GM18519 (cell line): ENCODE measurements at regions not wholly inside any gene's neighbourhood (a gene's known extent, or its start where the extent isn't known, plus 50 kb on each side); places are given as distances from the start of the nearest gene placed in this dataset.

Source experiments
- ATAC-seq: cut with Tn5 transposase; IDR thresholded peaks from one replicate; pipeline ENCODE4 v1.9.1; 2021; ENCODE audit warnings: mild to moderate bottlenecking, moderate library complexity; ENCODE audit not compliant: unreplicated experiment, low FRiP score

DNA sequence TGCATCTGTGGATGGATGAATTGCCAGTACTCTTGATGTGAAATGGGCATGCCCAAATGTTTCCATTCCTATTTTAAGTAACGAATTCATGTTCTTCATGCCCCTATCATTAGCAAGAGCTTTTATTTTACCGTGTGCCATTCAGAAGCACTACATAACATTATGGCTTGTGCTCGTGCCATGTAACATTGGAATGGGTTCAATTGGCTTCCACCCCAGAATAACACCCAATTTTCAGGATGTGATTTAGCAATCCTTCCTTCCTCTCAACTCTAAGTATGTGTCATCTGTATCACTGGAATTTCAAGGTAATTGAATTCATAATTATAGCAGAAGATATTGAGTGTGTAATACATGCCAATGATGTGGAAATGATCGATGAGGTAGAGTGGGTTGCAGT is 145.8 kb upstream of the TMPO start:
- ATAC-seq = no peak

DNA sequence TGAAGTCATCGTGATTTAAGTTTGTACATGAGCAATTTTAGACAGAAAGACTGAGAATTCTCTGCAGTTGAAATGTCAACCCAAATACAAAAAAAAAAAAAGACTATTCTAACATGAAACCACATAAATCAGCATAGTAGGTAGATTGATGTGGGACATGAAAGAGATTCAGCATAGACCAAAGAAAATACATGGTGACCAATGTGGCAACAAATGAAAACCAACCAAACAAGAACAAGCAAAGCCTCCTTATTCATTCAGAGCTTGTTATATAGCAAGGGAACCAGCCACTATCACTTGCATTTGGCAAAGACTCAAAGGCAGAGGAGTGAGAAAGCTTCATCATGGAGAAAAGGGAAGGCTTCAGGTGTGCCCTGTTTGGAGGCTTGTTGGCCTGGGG is 144.4 kb upstream of the TMPO start:
- ATAC-seq = no peak

DNA sequence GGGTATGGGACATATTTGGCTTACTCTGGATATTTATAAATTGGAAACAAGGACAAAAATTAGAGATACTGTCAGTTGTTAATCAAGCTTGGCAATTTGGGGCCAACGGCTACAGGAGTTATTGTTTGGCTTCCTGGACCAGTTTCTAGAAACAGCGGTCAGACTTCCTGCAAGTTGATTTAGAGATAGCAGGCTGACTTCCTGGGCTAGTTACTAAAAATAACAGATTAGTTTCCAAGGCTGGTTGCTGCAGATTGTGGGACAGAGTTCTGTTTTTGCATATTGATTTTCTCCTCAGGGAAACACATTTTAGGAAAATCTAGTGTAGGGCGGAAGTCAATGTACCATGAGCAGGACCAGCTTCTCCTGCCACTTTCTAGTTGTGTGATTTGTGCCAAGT is 144.0 kb upstream of the TMPO start:
- ATAC-seq = no peak

DNA sequence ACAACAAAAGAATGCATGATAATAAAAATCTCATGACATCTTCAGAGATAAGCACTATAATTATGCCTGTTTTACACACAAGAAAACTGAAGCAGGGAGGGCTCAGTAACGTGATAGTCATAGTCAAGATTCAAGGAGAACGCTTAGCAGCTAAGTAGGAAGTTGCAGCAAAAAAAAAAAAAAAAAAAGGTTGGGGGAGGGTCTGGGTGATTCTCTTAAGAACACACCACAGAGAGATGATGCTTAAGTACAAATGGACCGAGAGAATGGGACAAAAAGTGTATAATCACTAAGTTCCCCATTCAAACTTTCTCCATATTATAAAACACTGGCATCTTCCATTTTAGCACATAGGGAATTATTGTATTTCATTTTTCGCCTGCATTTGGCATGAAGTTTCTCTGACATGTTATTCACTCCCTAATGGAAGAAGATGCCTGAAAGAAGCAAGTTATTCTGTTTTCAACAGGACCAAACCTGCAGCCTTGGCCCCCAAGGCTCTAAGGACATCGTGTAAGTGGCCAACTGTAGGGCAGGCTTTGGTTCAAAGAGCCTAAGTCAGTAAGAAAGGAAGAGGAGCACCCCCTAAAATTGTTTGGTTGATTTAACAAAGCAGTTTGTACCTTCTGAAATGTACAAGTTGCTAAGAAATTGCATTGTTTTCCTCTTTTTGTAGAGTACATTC is 142.9 kb upstream of the TMPO start:
- no peak for ATAC-seq

DNA sequence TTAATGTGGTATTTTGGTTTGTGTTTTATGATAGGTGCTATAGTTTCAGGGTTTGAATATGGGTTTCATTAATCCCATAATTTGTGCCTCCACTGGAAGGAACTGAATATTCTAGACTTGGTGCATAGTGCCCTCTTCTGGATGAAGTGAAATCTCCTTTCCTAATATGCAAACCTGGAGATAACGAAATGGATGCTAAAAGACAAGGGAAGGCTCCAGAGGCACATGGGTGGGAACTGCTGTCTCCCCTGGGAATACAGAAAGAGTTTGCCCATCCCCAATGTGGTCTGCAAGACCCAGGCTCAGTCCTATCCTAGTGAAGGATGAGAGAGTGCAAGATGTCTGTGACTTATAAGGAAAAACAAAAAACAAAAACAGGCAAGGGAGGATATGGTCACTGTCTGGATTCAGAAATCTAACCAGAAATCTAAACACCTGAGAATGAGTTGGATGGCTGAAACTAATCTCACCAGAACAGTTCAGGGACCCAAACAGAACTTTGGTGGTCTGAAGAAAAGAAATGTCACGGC is 142.3 kb upstream of the TMPO start:
- no peak for ATAC-seq

DNA sequence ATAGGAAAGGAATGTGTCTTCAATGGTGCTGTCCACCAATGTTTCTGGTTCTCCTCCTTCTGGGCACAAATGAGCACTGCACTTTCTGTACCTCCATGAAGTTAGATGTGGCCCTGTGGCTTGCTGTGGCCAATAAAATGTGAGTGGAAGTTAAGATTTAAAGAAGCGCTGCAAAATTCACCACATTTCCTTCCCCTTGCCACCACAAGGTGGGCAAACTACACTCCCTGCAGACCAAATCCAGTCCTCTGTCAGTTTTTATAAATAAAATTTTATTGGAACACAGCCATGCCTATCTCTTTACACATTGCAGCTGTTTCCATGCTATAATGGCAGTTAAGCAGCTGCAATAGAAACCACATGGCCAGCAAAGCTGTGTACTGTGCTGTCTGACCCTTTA is 141.4 kb upstream of the TMPO start:
- ATAC-seq = no peak

DNA sequence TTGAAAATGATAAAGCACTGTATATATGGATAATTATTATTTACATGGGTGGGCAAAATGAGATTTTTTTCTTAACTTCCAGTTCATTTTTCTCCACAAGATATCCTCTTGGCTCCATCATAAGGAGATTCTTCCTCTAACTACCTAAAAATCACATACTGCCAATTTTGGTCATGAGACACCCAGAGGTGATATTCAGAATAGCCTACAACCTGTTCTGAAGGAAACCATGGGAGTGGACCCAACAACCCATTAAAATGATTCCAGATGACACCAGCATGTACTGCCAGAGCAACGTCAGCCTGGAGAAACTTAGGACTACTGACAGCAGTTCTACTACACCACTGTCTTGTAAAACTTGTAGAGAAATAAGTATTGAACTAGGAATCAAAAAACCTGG is 136.3 kb upstream of the TMPO start:
- ATAC-seq = no peak

DNA sequence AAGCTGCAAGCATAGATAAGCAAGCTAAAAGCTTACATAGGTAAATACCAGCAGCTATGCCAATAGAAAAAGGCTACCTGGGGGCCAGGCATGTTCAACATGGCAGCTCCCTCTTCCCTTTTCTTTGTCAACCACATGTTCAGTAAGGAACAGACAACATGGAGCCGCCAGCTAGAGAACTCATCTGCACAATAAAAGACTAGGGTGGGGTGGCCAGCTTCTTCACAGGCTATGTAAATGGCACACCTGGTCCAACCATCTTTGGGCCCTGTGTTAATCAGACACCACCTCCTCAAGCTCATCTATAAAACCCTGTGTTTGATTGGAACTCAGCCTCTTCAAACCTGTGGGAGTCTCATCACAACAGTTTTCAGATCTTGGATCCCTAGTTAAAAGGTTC is 129.7 kb upstream of the TMPO start:
- no peak for ATAC-seq

DNA sequence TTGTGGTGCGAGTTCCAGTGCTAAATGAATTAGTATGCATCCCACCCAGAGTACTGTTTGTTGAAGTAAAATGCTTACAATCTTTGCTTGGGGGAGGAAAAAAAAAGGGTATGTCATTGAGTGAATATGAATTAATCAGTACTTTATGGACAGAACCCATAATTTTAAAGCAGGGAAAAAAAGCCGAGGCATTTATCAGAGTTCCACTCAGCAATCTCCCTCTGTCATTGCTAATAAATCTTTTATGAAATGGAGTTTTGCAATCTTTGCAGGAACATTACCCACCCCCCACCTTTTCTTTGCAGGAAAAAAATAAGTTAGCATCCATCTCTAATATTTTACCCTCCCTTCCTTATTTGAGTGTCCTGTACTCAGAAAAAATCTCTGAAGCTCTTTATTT is 127.9 kb upstream of the TMPO start:
- ATAC-seq = no peak

DNA sequence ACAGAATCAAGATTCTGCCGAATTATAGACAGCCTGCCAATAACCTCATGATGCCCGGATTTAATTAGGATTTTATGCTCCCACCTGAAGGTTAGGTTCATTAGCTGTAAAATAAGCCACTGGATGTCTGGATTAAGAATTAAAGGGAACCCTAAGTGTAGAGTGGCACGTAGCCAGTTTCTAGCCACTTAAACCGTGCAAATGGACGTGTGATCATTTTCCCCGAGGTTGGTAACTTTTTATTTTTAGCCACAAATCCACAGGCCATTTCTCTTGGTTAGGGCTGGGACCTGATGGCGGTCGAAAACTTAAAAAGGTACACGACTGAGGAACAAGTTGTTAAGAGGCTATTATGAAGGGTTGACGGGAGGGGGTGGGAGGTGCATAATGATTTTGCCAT is 127.3 kb upstream of the TMPO start:
- ATAC-seq = no peak

DNA sequence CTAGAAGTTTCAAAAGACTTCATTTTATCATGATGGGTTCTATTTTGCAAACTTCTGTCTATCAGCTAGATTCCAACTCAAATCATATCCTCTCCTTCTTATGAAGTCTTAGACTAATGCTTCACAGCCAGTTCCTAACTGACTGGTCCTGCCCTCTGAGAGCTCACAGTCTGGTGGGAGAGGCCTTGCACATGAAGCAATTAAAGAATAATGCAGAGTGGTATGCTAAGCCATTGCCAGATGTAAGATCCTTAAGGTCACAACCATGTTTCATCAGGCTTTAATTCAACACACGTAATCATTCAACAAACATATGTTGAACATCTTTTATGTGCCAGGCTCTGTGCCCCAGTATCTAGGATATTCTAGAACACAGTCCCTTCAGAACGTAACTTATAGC is 125.8 kb upstream of the TMPO start:
- no peak for ATAC-seq

DNA sequence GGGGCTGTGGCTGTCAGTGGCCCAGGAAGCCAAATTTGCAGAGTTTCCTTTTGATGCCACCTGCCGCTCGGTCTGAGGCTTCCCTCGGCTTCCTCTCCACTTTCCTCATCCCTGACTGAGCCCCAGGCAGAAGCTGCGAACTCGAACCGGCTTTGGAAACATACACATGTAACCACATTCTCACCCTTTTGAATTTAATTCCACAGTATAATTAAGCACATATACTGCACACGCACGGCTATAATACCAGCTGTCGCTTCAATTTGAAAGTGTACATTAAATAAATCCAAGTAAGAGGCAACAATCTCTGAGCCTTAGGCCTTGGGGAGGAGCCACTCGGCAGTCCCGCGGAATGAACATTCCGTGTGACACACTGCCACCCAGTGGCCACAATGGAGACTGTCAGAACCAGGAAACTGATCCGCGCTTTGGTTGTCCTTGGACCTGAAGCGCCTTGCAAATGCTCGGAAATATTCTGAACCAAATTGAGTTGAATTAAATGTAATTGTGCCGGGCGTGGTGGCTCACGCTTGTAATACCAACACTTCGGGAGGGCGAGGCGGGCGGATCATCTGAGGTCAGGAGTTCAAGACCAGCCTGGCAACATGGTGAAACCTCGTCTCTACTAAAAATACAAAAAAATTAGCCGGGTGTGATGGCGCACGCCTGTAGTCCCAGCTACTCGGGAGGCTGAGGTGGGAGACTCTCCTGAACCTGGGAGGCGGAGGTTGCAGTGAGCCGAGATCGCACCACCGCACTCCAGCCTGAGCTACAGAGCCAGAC is 117.9 kb upstream of the TMPO start:
- peak; percentile 84 for ATAC-seq

DNA sequence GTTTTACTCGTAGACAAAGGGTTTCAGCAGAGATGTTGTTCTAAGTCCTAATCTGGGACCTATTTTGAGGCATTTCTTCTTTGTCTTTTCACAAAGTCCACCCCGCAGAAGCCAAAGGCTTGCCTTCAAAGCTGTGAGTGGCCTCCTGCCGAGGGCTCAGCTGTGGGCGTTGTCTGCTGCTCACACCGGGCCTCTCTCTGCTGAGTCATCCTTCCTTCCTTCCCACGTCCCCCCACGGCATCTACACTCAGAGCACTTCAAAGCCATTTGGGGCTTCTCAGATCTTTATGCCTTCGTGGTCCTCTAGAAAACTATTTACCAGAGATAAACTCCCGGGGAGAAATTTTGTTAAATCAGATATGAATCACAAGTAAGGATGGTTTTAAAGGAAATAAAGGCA is 115.9 kb upstream of the TMPO start:
- ATAC-seq = peak; percentile 46

DNA sequence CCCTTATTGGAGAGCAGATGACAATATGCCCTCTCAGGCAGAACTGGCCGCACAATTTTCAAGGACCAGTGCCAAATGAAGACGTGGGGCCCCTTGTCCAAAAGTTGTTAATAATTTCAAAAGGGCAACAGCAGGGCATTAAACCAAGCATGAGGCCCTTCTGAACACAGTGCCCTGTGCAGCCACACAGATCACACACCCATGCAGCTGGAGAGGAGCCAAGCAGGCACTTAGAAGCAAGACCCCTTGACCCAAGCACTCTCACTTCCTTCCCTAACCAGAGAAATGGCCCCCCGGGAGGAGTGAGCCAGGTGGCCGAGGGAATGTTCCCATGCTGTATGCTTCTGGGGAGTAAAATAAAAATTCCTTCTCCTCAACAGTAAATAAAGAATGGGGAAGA is 114.0 kb upstream of the TMPO start:
- no peak for ATAC-seq

DNA sequence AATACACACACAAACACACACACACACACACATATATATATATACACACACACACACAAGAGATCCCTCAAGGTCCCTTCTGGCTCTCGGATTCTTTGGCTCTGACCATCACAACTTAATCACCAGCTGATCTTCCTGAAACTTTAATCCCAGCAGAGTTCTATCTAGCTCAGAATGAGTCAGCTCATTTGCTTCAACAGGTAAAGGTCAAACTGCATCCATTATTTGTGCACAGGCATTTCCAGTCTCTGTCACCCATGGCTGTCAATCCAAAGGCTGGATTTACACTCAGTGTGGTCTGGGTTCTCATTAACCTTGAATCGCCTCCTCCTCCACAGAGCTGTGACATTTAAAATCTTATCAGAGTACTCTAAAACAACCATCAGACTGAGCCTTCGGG is 113.3 kb upstream of the TMPO start:
- no peak for ATAC-seq

DNA sequence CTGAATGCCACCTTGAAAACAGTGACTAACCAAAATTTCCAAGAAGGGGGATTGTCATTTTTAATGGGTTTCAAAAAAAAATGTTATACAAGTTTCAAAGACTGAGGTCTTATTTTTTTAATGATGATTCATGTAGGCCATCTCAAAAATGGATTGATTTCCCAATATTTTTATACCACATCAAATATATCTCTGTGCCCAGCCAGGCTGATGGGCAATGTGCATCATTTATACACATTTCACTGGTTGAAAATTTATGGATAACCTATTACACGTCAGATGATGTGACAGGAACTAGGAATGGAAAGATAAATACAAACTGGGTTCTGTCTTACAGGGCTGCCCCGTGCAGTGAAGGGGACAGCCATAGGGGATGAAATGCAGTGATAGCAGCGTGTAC is 112.7 kb upstream of the TMPO start:
- no peak for ATAC-seq

DNA sequence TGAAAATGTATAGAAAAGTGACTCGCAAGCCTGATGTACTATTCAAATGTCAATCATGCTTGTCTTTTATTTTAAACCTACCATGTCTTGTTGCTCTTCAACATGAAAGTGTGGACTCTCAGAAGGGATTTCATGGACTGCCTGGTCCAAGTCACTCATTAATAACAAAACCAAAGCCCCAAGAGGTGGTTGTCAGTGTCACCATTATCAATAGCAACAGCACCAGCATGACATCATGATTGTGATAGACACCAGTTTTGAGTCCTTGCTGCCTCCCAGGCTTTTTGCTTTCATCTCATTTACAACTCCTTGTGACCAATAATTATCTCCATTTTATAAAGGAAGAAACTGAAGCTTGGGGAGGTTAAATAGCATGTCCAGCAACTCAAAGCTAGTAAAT is 112.0 kb upstream of the TMPO start:
- ATAC-seq = no peak

DNA sequence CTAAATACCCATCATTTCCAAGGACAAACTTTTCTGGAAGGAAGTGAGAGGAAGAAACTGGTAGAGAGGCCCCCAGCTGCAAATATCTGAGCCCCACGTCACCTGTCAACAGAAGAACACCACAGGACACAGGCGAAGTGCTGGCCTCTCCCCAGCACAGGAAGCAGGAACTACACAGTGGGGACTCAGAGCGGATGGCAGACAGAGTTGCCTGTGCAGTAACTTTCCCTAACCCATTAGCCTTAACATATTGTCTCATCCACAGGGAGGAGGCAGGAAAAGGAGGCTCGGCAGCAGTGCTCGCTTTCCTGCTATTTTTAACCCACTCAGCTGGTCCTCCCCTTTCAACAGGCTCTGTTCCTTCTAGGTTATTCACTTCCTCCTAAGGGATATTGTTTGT is 111.5 kb upstream of the TMPO start:
- ATAC-seq = no peak

DNA sequence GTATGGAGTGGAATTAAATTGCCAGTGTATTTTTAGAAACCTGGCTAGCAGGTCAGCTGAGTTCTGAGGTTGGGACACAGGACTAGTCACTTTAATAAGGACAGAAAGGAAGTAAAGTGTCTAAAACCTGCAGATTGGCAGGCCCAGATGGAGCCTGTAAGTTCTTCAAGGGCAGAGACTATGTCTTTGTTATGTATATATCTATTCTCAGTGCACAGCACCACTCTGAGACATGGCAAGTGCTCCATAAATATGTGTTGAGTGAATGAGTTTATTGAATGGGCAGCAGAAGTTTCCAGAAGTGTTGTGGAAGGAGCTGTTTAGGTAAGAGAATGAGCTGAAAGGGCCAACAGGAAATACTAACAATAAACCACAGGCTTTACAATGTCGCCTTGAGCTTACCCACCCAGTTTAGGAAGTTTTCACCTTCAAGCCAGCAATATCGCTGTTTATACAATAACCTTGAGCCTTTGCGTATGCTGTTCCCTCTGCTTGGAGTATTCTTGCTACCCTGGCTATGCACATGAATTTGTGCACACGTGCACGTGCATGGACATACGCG is 109.5 kb upstream of the TMPO start:
- ATAC-seq = no peak

DNA sequence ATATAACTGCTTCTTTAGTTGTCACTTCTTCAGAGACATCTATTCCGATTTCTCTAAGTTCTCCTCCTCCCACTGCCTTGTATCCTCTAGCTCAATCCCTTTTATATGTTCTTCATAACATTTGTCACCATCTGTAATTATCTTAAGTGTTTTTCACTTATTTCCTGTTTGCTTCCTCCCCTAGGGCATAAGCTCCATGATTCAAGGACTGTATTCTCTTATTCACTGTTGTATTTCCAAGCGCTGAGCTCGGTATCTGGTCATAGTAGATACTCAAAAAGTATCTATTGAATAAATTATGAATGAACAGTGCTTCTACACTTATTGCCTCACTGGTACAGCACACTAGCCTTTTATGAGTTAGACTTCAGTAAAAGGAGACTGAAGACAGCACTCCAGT is 109.0 kb upstream of the TMPO start:
- no peak for ATAC-seq

DNA sequence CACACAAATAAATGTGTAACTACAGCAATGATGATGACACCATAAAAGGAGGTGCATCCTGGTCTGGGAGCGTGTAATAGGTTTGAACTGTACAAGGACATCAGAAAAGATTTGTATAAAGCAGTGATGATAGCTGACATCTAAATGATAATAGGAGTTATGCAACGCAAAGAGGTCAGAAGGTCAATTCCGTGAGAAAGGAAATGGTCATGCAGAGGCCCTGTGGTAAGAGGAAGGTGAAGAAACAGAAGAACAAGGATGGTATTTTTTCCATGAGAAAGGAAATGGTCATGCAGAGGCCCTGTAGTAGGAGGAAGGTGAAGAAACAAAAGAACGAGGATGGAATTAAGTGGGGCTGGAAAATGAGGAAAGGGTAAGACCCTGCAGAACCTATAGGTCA is 106.7 kb upstream of the TMPO start:
- no peak for ATAC-seq

DNA sequence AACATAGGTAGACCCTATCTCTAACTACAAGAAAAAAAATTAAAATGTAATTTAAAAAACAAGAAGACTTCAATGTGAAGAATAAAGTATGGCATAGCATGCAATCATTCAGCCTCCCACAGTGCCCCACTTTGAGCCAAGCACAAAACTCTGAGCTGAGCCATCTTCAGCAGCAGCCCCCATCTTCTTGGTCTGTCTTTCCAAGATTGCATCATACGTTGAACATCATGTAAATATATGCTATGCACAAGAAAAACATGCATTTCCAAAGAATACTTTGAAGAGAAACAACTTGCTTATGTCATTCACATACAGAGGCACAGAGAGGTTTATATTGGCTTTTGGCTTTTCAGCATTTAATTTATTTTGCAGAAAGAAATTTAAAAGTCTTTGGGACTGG is 105.8 kb upstream of the TMPO start:
- no peak for ATAC-seq
